Suprapubic skin (tissue), 4 donors: ENCODE measurements at regions not wholly inside any gene's neighbourhood (a gene's known extent, or its start where the extent isn't known, plus 50 kb on each side); places are given as distances from the start of the nearest gene placed in this dataset.

ENCODE experiments used
- EP300 ChIP-seq: sonication (generic); formaldehyde crosslinking; IDR thresholded peaks from one replicate; pipeline ENCODE4 v1.6.1; 2017; ENCODE audit warnings: antibody characterized with exemption
- POLR2A ChIP-seq, 2 donors: fragments of 450-650 bp; IDR thresholded peaks; one replicate each; pipeline ENCODE4 v1.6.1; 2017; ENCODE audit warnings: antibody characterized with exemption in 2 of 2, mild to moderate bottlenecking in 2 of 2, moderate library complexity in 2 of 2
- POLR2AphosphoS5 ChIP-seq, 3 donors: sonication (generic); formaldehyde crosslinking; IDR thresholded peaks; one replicate each; pipeline ENCODE4 v1.6.1; 2017; ENCODE audit warnings: antibody characterized with exemption in 3 of 3
- TF ChIP-seq, protein P1 (sequence below), 2 donors: fragments of 200-600 bp in 1 of 2; fragments of 450-650 bp in 1 of 2; sonication (generic) in 1 of 2; IDR thresholded peaks; one replicate each; pipeline ENCODE4 v1.5.1; 2016 to 2019; ENCODE audit warnings: antibody characterized with exemption in 2 of 2, mild to moderate bottlenecking in 1 of 2, moderate library complexity in 1 of 2

DNA sequence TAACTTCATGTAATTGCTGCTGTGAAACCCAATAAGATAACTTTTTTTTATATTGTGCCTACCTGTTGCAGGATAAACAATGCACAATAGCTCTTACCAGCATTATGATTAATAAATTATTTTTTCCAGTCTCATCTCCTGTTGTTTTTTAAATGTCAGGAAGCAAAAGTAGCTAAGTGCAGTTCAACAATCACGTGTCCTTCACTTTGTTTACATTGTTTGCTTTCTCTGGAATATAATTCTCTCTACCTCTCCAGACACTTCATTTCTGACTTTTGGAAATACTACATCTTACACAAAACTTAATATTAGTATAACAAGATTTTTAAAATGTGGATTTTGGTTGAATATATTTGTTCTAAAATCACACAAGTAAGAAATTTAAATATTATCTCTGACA is 1359.4 kb downstream of the SLITRK1 start:
- TF ChIP-seq, protein P1, sequence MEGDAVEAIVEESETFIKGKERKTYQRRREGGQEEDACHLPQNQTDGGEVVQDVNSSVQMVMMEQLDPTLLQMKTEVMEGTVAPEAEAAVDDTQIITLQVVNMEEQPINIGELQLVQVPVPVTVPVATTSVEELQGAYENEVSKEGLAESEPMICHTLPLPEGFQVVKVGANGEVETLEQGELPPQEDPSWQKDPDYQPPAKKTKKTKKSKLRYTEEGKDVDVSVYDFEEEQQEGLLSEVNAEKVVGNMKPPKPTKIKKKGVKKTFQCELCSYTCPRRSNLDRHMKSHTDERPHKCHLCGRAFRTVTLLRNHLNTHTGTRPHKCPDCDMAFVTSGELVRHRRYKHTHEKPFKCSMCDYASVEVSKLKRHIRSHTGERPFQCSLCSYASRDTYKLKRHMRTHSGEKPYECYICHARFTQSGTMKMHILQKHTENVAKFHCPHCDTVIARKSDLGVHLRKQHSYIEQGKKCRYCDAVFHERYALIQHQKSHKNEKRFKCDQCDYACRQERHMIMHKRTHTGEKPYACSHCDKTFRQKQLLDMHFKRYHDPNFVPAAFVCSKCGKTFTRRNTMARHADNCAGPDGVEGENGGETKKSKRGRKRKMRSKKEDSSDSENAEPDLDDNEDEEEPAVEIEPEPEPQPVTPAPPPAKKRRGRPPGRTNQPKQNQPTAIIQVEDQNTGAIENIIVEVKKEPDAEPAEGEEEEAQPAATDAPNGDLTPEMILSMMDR (IDR thresholded peaks at IDR 0.05): no peak
- no peak for TF ChIP-seq POLR2A (IDR thresholded peaks at IDR 0.05)
- no peak for TF ChIP-seq POLR2AphosphoS5 (IDR thresholded peaks at IDR 0.05)
- no peak for TF ChIP-seq EP300
